K562 (cell line): ENCODE measurements at regions not wholly inside any gene's neighbourhood (a gene's known extent, or its start where the extent isn't known, plus 50 kb on each side); places are given as distances from the start of the nearest gene placed in this dataset.

ENCODE experiments used
- ATAC-seq: fragments of 200-7000 bp; cut with Tn5 transposase; 3 replicates; pipeline ENCODE4 v1.9.1; 2020; ENCODE audit warnings: moderate library complexity
- BruUV-seq: library from RNA; stranded (reverse); fragments of 400-500 nt; replicated peaks from 2 replicates; lab custom pipeline; 2021; lab: Mats Ljungman, UMichigan
- CTCF ChIA-PET: fragments of 300-600 bp; formaldehyde crosslinking; extraction: SDS; loops from one replicate; lab custom pipeline; 2021; ENCODE audit warnings: low intra/inter-chr PET ratio; lab: Yijun Ruan, JAX
- POLR2A ChIA-PET: fragments of 300-600, 350-650 bp; sonication (Branson Sonifier 250); formaldehyde crosslinking; extraction: SDS; loops from one replicate; lab custom pipeline; 2021; ENCODE audit warnings: antibody characterized with exemption, inconsistent platforms; lab: Yijun Ruan, JAX
- DNase-seq, 4 experiments: peaks; one replicate each; pipeline versions ENCODE4 v3.0.0 to v3.0.0-alpha.2; 2011 to 2018; ENCODE audit warnings: low spot score in 3 of 4, mixed read lengths in 3 of 4; ENCODE audit errors: extremely low read depth in 1 of 4
- FAIRE-seq: peaks from 2 replicates; lab custom pipeline; 2011; peaks lifted over from hg19 to GRCh38; lab: Jason Lieb, UNC
- H2AFZ ChIP-seq: 2 replicates; pipeline ENCODE4 v1.6.0; 2011; ENCODE audit warnings: low read depth, low read length, control low read depth, inconsistent platforms
- H3K27ac ChIP-seq: fragments of 200-600 bp; 3 replicates; pipeline ENCODE4 v1.8.0; 2011; ENCODE audit warnings: low read depth, mild to moderate bottlenecking, control low read depth, inconsistent platforms, low read length, moderate library complexity, mixed read lengths; ENCODE audit errors: extremely low read depth
- H3K27me3 ChIP-seq, 2 experiments: fragments of 300-600 bp in 1 of 2; 2 replicates in 1 of 2; 3 replicates in 1 of 2; pipeline versions ENCODE4 v1.6.0 to v1.8.0; 2011; ENCODE audit warnings: inconsistent platforms in 2 of 2, low read length in 2 of 2, mild to moderate bottlenecking in 1 of 2, mixed read lengths in 1 of 2, moderate library complexity in 1 of 2; ENCODE audit not compliant: control insufficient read depth in 2 of 2, insufficient read depth in 2 of 2
- H3K36me3 ChIP-seq: fragments of 300-600 bp; 3 replicates; pipeline ENCODE4 v1.8.0; 2011; ENCODE audit warnings: mild to moderate bottlenecking, low read length, inconsistent platforms; ENCODE audit not compliant: control insufficient read depth, insufficient read depth
- H3K4me1 ChIP-seq, 2 experiments: fragments of 200-600 bp in 1 of 2; replicated peaks in 1 of 2; 2 replicates in 1 of 2; 3 replicates in 1 of 2; pipeline versions ENCODE4 v1.5.1 to v1.8.0; 2011; ENCODE audit warnings: inconsistent platforms in 2 of 2, low read length in 2 of 2, mild to moderate bottlenecking in 1 of 2, mixed read lengths in 1 of 2, moderate library complexity in 1 of 2; ENCODE audit not compliant: control insufficient read depth in 2 of 2, insufficient read depth in 2 of 2
- H3K4me2 ChIP-seq: 2 replicates; pipeline ENCODE4 v1.6.1; 2011; ENCODE audit warnings: low read length, control low read depth, inconsistent platforms, mixed read lengths; ENCODE audit not compliant: insufficient read depth
- H3K4me3 ChIP-seq: fragments of 200-600 bp; sonication (generic), shearing (Covaris generic); 2 replicates; pipeline ENCODE4 v1.5.1; 2016; ENCODE audit warnings: control low read depth, inconsistent platforms
- H3K79me2 ChIP-seq: fragments of 200-600 bp; 3 replicates; pipeline ENCODE4 v1.8.0; 2011; ENCODE audit warnings: low read length, inconsistent platforms; ENCODE audit not compliant: control insufficient read depth, insufficient read depth
- H3K9ac ChIP-seq, 2 experiments: 2 replicates each; pipeline versions ENCODE4 v1.6.0 to v1.6.1; 2011; ENCODE audit warnings: low read depth in 2 of 2, low read length in 2 of 2, control low read depth in 1 of 2, inconsistent platforms in 1 of 2, mild to moderate bottlenecking in 1 of 2, mixed read lengths in 1 of 2; ENCODE audit not compliant: insufficient read depth in 1 of 2
- H3K9me1 ChIP-seq: one replicate; pipeline ENCODE4 v1.6.0; 2011; ENCODE audit warnings: inconsistent platforms, mild to moderate bottlenecking, low read length, moderate library complexity; ENCODE audit not compliant: control insufficient read depth, insufficient read depth
- H3K9me3 ChIP-seq: replicated peaks from 2 replicates; pipeline ENCODE4 v1.5.1; 2011; ENCODE audit warnings: low read depth, low read length, inconsistent platforms; ENCODE audit not compliant: control insufficient read depth, insufficient read depth
- H4K20me1 ChIP-seq: replicated peaks from 2 replicates; pipeline ENCODE4 v1.6.1; 2011; ENCODE audit warnings: low read length, inconsistent platforms, mixed read lengths; ENCODE audit not compliant: control insufficient read depth, insufficient read depth
- CHCHD3 ChIP-seq: fragments of 250-450 bp; sonication (Bioruptor Pico); IDR thresholded peaks from 2 replicates; pipeline ENCODE4 v2.1.2; 2022; ENCODE audit warnings: mild to moderate bottlenecking
- FOXA3 ChIP-seq, 2 experiments: fragments of 450-650 bp in 1 of 2; sonication (generic) in 1 of 2; formaldehyde crosslinking; IDR thresholded peaks in 1 of 2; conservative IDR thresholded peaks in 1 of 2; 2 replicates each; pipeline versions ENCODE4 v1.4.0 to v1.8.0; 2020 to 2022; ENCODE audit warnings: mild to moderate bottlenecking in 2 of 2, missing genetic modification reagents in 1 of 2
- KAT8 ChIP-seq: fragments of 450-650 bp; IDR thresholded peaks from 2 replicates; pipeline ENCODE4 v1.6.1; 2016; ENCODE audit warnings: low read depth, mild to moderate bottlenecking
- KLF13 ChIP-seq: fragments of 450-650 bp; IDR thresholded peaks from 2 replicates; pipeline ENCODE4 v1.6.1; 2016; ENCODE audit warnings: missing genetic modification characterization, low read depth, mild to moderate bottlenecking, missing compliant biosample characterization, moderate library complexity, borderline replicate concordance
- MCM7 ChIP-seq, 2 experiments: fragments of 450-650 bp; IDR thresholded peaks; 2 replicates each; pipeline ENCODE4 v1.6.1; 2016 to 2018
- POLR3G ChIP-seq: IDR thresholded peaks from 2 replicates; pipeline ENCODE4 v1.6.1; 2011; ENCODE audit not compliant: insufficient read length, insufficient replicate concordance; ENCODE audit errors: extremely low read depth
- SP2 ChIP-seq: IDR thresholded peaks from 2 replicates; pipeline ENCODE4 v1.6.1; 2011; ENCODE audit warnings: mild to moderate bottlenecking, low read depth, low read length, moderate library complexity; ENCODE audit not compliant: poor library complexity, severe bottlenecking; ENCODE audit errors: extremely low read depth
- TBL1XR1 ChIP-seq, 2 experiments: IDR thresholded peaks; 2 replicates each; pipeline ENCODE4 v1.6.1; 2012; ENCODE audit warnings: improper control_type of control experiment in 2 of 2, low read length in 2 of 2, mild to moderate bottlenecking in 1 of 2
- YY1 ChIP-seq, 3 experiments: IDR thresholded peaks; 2 replicates each; pipeline ENCODE4 v1.6.1; 2011; ENCODE audit warnings: low read length in 2 of 3, mild to moderate bottlenecking in 2 of 3, moderate library complexity in 2 of 3, borderline replicate concordance in 1 of 3, control low read depth in 1 of 3, low read depth in 1 of 3; ENCODE audit not compliant: insufficient read depth in 3 of 3, insufficient replicate concordance in 2 of 3, control insufficient read depth in 1 of 3, insufficient read length in 1 of 3; ENCODE audit errors: extremely low read depth in 1 of 3
- ZSCAN32 ChIP-seq: fragments of 450-650 bp; formaldehyde crosslinking; IDR thresholded peaks from 2 replicates; pipeline ENCODE4 v1.4.0; 2020; ENCODE audit warnings: mild to moderate bottlenecking, moderate library complexity
- WGBS: fragments of 100-300 bp; shearing (Covaris generic); methylation state at CpG from one replicate; pipeline ENCODE4 v1.1.6; 2016; ENCODE audit warnings: low coverage, mixed read lengths; ENCODE audit not compliant: insufficient coverage; ENCODE audit errors: missing lambda C conversion rate; 5-methylcytosine and 5-hydroxymethylcytosine counted together
- in situ Hi-C: fragments of 300-500 bp; cut with MboI; formaldehyde crosslinking; loops from 4 replicates; pipeline ENCODE4 v1.15.0; 2018; ENCODE audit warnings: inconsistent platforms, mixed read lengths
- intact Hi-C: fragments of 100-400 bp; cut with micrococcal nuclease; formaldehyde crosslinking; loops from 2 replicates; pipeline ENCODE4 v1.14.2; 2022
- TF ChIP-seq, protein P1 (sequence below): sonication (generic); formaldehyde crosslinking; IDR thresholded peaks from 2 replicates; pipeline ENCODE4 v1.8.0; 2022; ENCODE audit warnings: mild to moderate bottlenecking, missing genetic modification reagents
- TF ChIP-seq, protein P2 (sequence below): sonication (generic); formaldehyde crosslinking; IDR thresholded peaks from 2 replicates; pipeline ENCODE4 v1.8.1; 2023; ENCODE audit warnings: mild to moderate bottlenecking, missing genetic modification reagents
- TF ChIP-seq, protein P3 (sequence below): fragments of 250-450 bp; sonication (Bioruptor Pico); IDR thresholded peaks from 2 replicates; pipeline ENCODE4 v1.5.0; 2021; ENCODE audit warnings: mild to moderate bottlenecking, borderline replicate concordance

DNA sequence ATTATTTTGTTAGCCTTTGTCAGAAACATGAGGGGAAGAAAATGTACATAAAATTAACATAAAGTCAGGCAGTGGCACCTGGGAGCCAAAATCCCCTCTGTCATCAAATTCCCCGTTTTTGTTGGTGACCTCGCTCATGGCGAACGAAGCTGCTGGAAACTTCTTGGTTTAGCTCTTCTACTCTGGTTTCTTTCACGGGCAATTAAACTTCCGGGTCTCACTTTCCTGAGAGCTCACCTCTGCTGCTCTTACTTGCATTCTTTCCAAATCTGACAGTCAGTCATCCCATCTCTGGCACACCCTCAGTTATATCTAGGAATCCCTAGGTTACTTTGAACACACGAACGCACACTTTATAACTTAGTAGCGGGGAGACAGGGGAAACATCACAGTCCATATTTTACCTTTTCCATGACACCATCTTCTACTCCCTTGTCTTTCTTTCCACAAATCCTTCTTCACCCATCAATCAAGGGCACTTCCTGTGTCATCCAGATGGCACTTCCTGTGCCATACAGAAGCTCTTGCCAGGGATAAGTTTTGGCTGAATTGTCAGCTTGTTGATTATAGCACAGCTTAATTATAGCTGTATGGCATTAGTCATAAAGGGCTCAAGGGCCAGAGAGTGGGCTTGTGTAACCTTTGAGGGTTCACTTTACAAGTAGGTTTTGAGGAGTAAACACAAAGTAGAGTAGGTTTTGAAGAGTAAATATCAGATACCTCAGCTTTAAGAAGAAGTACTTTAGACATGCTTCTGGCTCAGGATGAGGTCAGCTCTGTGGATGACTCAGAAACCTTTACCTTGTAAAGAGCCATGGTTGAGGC lies 105.1 kb downstream of the GATA3 start:
- FAIRE-seq (no peak), DNase-seq (no peak), ATAC-seq (no peak)
- TF ChIP-seq YY1 (IDR thresholded peaks at IDR 0.05; ENCODE audit: borderline replicate concordance in 1 of 3, control insufficient read depth in 1 of 3, extremely low read depth in 1 of 3, insufficient read depth in 3 of 3, insufficient read length in 1 of 3, insufficient replicate concordance in 2 of 3, low read depth in 1 of 3, low read length in 2 of 3) (no peak), KLF13 (tag) (no peak), MCM7 (IDR thresholded peaks at IDR 0.05) (no peak), CHCHD3 (no peak), KAT8 (no peak), ZSCAN32 (CRISPR knock-in tag) (no peak), POLR3G (no peak), TBL1XR1 (IDR thresholded peaks at IDR 0.05; ENCODE audit: low read length in 2 of 2) (no peak), FOXA3 (CRISPR knock-in tag; conservative IDR thresholded peaks at IDR 0.05 in 1 of 2, IDR thresholded peaks at IDR 0.05 in 1 of 2) (no peak), SP2 (no peak)
- TF ChIP-seq, protein P1, sequence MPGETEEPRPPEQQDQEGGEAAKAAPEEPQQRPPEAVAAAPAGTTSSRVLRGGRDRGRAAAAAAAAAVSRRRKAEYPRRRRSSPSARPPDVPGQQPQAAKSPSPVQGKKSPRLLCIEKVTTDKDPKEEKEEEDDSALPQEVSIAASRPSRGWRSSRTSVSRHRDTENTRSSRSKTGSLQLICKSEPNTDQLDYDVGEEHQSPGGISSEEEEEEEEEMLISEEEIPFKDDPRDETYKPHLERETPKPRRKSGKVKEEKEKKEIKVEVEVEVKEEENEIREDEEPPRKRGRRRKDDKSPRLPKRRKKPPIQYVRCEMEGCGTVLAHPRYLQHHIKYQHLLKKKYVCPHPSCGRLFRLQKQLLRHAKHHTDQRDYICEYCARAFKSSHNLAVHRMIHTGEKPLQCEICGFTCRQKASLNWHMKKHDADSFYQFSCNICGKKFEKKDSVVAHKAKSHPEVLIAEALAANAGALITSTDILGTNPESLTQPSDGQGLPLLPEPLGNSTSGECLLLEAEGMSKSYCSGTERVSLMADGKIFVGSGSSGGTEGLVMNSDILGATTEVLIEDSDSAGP = no peak
- TF ChIP-seq, protein P2, sequence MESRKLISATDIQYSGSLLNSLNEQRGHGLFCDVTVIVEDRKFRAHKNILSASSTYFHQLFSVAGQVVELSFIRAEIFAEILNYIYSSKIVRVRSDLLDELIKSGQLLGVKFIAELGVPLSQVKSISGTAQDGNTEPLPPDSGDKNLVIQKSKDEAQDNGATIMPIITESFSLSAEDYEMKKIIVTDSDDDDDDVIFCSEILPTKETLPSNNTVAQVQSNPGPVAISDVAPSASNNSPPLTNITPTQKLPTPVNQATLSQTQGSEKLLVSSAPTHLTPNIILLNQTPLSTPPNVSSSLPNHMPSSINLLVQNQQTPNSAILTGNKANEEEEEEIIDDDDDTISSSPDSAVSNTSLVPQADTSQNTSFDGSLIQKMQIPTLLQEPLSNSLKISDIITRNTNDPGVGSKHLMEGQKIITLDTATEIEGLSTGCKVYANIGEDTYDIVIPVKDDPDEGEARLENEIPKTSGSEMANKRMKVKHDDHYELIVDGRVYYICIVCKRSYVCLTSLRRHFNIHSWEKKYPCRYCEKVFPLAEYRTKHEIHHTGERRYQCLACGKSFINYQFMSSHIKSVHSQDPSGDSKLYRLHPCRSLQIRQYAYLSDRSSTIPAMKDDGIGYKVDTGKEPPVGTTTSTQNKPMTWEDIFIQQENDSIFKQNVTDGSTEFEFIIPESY = no peak
- TF ChIP-seq, protein P3, sequence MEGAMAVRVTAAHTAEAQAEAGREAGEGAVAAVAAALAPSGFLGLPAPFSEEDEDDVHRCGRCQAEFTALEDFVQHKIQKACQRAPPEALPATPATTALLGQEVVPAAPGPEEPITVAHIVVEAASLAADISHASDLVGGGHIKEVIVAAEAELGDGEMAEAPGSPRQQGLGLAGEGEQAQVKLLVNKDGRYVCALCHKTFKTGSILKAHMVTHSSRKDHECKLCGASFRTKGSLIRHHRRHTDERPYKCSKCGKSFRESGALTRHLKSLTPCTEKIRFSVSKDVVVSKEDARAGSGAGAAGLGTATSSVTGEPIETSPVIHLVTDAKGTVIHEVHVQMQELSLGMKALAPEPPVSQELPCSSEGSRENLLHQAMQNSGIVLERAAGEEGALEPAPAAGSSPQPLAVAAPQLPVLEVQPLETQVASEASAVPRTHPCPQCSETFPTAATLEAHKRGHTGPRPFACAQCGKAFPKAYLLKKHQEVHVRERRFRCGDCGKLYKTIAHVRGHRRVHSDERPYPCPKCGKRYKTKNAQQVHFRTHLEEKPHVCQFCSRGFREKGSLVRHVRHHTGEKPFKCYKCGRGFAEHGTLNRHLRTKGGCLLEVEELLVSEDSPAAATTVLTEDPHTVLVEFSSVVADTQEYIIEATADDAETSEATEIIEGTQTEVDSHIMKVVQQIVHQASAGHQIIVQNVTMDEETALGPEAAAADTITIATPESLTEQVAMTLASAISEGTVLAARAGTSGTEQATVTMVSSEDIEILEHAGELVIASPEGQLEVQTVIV (CRISPR knock-in tag) = no peak
- WGBS = 0% methylated on average over 9 of the region's 9 CpGs
- intact Hi-C loops (no loop called here), in situ Hi-C loops (no loop called here)
- POLR2A ChIA-PET = interaction anchor here (0.6 kb wide), 2 partner anchors 82 to 630 kb away, joined by 3 to 4 read pairs; no protein-coding TSS in a partner anchor
- Histone ChIP-seq H4K20me1 (no peaks in the 10 kb centered on the region), H3K36me3 (no peaks in the 10 kb centered on the region), H3K79me2 (no peaks in the 10 kb centered on the region), H3K9me1 (no peaks in the 10 kb centered on the region), H3K9me3 (no peaks in the 10 kb centered on the region), H3K27ac (no peak overlapping the region), H3K9ac (no peak overlapping the region), H3K27me3 (peaks cover 0 to 8% of the 10 kb centered on the region in 2 experiments; a peak in 2 of 5 replicates), H2AFZ (no peak overlapping the region), H3K4me3 (no peak overlapping the region), H3K4me2 (no peak overlapping the region), H3K4me1 (no peaks in the 10 kb centered on the region)
- CTCF ChIA-PET = no interaction called here
- BruUV-seq = no TSS peak
